CD4-positive, alpha-beta T cell treated with Interleukin-6 for 4 hours (primary cell): ENCODE measurements at regions not wholly inside any gene's neighbourhood (a gene's known extent, or its start where the extent isn't known, plus 50 kb on each side); places are given as distances from the start of the nearest gene placed in this dataset.

Experiments used
- DNase-seq: peaks from one replicate; pipeline ENCODE4 v3.0.0-alpha.2; 2020; ENCODE audit warnings: mixed read lengths

GRCh38 chr3:117927825-117928224 lies 1106.8 kb downstream of the IGSF11 start:
- no peak for DNase-seq

GRCh38 chr3:117928836-117929235 lies 1105.8 kb downstream of the IGSF11 start:
- DNase-seq = no peak

- no peak for DNase-seq
Observed at GRCh38 chr3:117932441-117932840, 1102.2 kb downstream of the IGSF11 start.

- no peak for DNase-seq
Observed at GRCh38 chr3:117936159-117936558, 1098.5 kb downstream of the IGSF11 start.

GRCh38 chr3:117938974-117939373 lies 1095.7 kb downstream of the IGSF11 start:
- no peak for DNase-seq

GRCh38 chr3:117939425-117940027 lies 1095.1 kb downstream of the IGSF11 start:
- DNase-seq = no peak

- no peak for DNase-seq
Observed at GRCh38 chr3:117941015-117941414, 1093.6 kb downstream of the IGSF11 start.

GRCh38 chr3:117941756-117942155 lies 1092.9 kb downstream of the IGSF11 start:
- DNase-seq = no peak

GRCh38 chr3:117954131-117954530 lies 1080.5 kb downstream of the IGSF11 start:
- DNase-seq = no peak

GRCh38 chr3:117955196-117955595 lies 1079.5 kb downstream of the IGSF11 start:
- DNase-seq = no peak

- no peak for DNase-seq
Observed at GRCh38 chr3:117958027-117958426, 1076.6 kb downstream of the IGSF11 start.

GRCh38 chr3:117962750-117963149 lies 1071.9 kb downstream of the IGSF11 start:
- no peak for DNase-seq

- DNase-seq = no peak
Observed at GRCh38 chr3:117963858-117964257, 1070.8 kb downstream of the IGSF11 start.

GRCh38 chr3:117964814-117965213 lies 1069.8 kb downstream of the IGSF11 start:
- DNase-seq = no peak

- DNase-seq = no peak
Observed at GRCh38 chr3:117977504-117978228, 1057.0 kb downstream of the IGSF11 start.

GRCh38 chr3:117979466-117979865 lies 1055.2 kb downstream of the IGSF11 start:
- DNase-seq = no peak

- no peak for DNase-seq
Observed at GRCh38 chr3:117987256-117987655, 1047.4 kb downstream of the IGSF11 start.

GRCh38 chr3:117989982-117990381 lies 1044.7 kb downstream of the IGSF11 start:
- DNase-seq = no peak

GRCh38 chr3:117990627-117991026 lies 1044.0 kb downstream of the IGSF11 start:
- DNase-seq = no peak

GRCh38 chr3:117995842-117996437 lies 1038.7 kb downstream of the IGSF11 start:
- no peak for DNase-seq

GRCh38 chr3:117997201-117998049 lies 1037.2 kb downstream of the IGSF11 start:
- peak; percentile 4 for DNase-seq

GRCh38 chr3:117998071-117998470 lies 1036.6 kb downstream of the IGSF11 start:
- DNase-seq = no peak

GRCh38 chr3:118000219-118000618 lies 1034.4 kb downstream of the IGSF11 start:
- DNase-seq = no peak
